ENCODE measurements at regions not wholly inside any gene's neighbourhood (a gene's known extent, or its start where the extent isn't known, plus 50 kb on each side); places are given as distances from the start of the nearest gene placed in this dataset.
"Not testable (repeated sequence)": the region's sequence is repeated elsewhere in the genome, so short reads cannot be mapped to it uniquely, and the experiment has no call there.

- in situ Hi-C loops (cut with HindIII; ENCODE audit: low sequenced_read_pairs), result no loop called here
- DNase-seq (ENCODE audit: low read depth), result no peak
- TF ChIP-seq CTCF (IDR thresholded peaks at IDR 0.05; ENCODE audit: low read depth, low read length, missing control alignments), result no peak
- no peak overlapping the region for H3K4me3 ChIP-seq (ENCODE audit: low read depth, low read length)
These were observed 57.8 kb upstream of the ANKRD30A start for GRCh38 chr10:37067576-37067975.

- in situ Hi-C loops (cut with HindIII; ENCODE audit: low sequenced_read_pairs); H3K4me3 ChIP-seq (ENCODE audit: low read depth, low read length); DNase-seq (ENCODE audit: low read depth): not testable (repeated sequence)
These were observed 63.1 kb upstream of the ANKRD30A start for GRCh38 chr10:37062296-37062695.

- no peak overlapping the region for H3K4me3 ChIP-seq (ENCODE audit: low read depth, low read length)
- no peak for TF ChIP-seq CTCF (IDR thresholded peaks at IDR 0.05; ENCODE audit: low read depth, low read length, missing control alignments)
- no peak for DNase-seq (ENCODE audit: low read depth)
- in situ Hi-C loops (cut with HindIII; ENCODE audit: low sequenced_read_pairs), result no loop called here
These were observed 68.1 kb upstream of the ANKRD30A start for GRCh38 chr10:37057261-37057660.

GRCh38 chr10:37053476-37053875 is 71.9 kb upstream of the ANKRD30A start:
- TF ChIP-seq CTCF (IDR thresholded peaks at IDR 0.05; ENCODE audit: low read depth, low read length, missing control alignments), result no peak
- in situ Hi-C loops (cut with HindIII; ENCODE audit: low sequenced_read_pairs), result no loop called here
- DNase-seq (ENCODE audit: low read depth), result no peak
- no peak overlapping the region for H3K4me3 ChIP-seq (ENCODE audit: low read depth, low read length)

GRCh38 chr10:37049982-37050381 is 75.4 kb upstream of the ANKRD30A start:
- H3K4me3 ChIP-seq (ENCODE audit: low read depth, low read length); DNase-seq (ENCODE audit: low read depth); in situ Hi-C loops (cut with HindIII; ENCODE audit: low sequenced_read_pairs): not testable (repeated sequence)

- in situ Hi-C loops (cut with HindIII; ENCODE audit: low sequenced_read_pairs); DNase-seq (ENCODE audit: low read depth); H3K4me3 ChIP-seq (ENCODE audit: low read depth, low read length): not testable (repeated sequence)
These were observed 81.1 kb upstream of the ANKRD30A start for GRCh38 chr10:37044319-37044718.

GRCh38 chr10:37035853-37036252 is 89.5 kb upstream of the ANKRD30A start:
- no peak for DNase-seq (ENCODE audit: low read depth)
- in situ Hi-C loops (cut with HindIII; ENCODE audit: low sequenced_read_pairs), result no loop called here
- no peak for TF ChIP-seq CTCF (IDR thresholded peaks at IDR 0.05; ENCODE audit: low read depth, low read length, missing control alignments)
- no peak overlapping the region for H3K4me3 ChIP-seq (ENCODE audit: low read depth, low read length)

- no peak for TF ChIP-seq CTCF (IDR thresholded peaks at IDR 0.05; ENCODE audit: low read depth, low read length, missing control alignments)
- in situ Hi-C loops (cut with HindIII; ENCODE audit: low sequenced_read_pairs), result no loop called here
These were observed 109.9 kb upstream of the ANKRD30A start for GRCh38 chr10:37015498-37015897.

More at GRCh38 chr10:37015498-37015897, 109.9 kb upstream of the ANKRD30A start:
- no peak overlapping the region for H3K4me3 ChIP-seq (ENCODE audit: low read depth, low read length)
- no peak for DNase-seq (ENCODE audit: low read depth)

Measured in astrocyte of the cerebellum (primary cell).